Kidney (tissue), 13 donors: ENCODE measurements at regions not wholly inside any gene's neighbourhood (a gene's known extent, or its start where the extent isn't known, plus 50 kb on each side); places are given as distances from the start of the nearest gene placed in this dataset.

Source experiments
- DNase-seq, 5 donors: peaks; one replicate each; pipeline ENCODE4 v3.0.0-alpha.2; 2013 to 2020
- FAIRE-seq: peaks from 2 replicates; lab custom pipeline; 2012; peaks lifted over from hg19 to GRCh38; lab: Jason Lieb, UNC
- H3K27ac ChIP-seq, 2 donors: one replicate each; pipeline ENCODE4 v1.7.0; 2013; ENCODE audit warnings: low read depth in 2 of 2, low read length in 2 of 2, inconsistent platforms in 1 of 2
- H3K27me3 ChIP-seq: one replicate; pipeline ENCODE4 v1.7.1; 2013; ENCODE audit warnings: low read length, inconsistent platforms; ENCODE audit not compliant: control insufficient read depth, insufficient read depth
- H3K36me3 ChIP-seq, 3 donors: one replicate each; pipeline versions ENCODE4 v1.7.0 to v1.7.1; 2013; ENCODE audit warnings: low read length in 3 of 3, control low read depth in 1 of 3, inconsistent platforms in 1 of 3; ENCODE audit not compliant: insufficient read depth in 3 of 3, control insufficient read depth in 2 of 3
- H3K4me1 ChIP-seq, 3 donors: one replicate each; pipeline versions ENCODE4 v1.7.0 to v1.7.1; 2013; ENCODE audit warnings: low read length in 3 of 3, inconsistent platforms in 1 of 3, low read depth in 1 of 3; ENCODE audit not compliant: control insufficient read depth in 2 of 3, insufficient read depth in 2 of 3
- H3K4me3 ChIP-seq, 3 donors: one replicate each; pipeline versions ENCODE4 v1.7.0 to v1.8.1; 2013; ENCODE audit warnings: low read length in 3 of 3, control low read depth in 1 of 3, inconsistent platforms in 1 of 3
- H3K9ac ChIP-seq, 3 donors: one replicate each; pipeline versions ENCODE4 v1.7.0 to v1.7.1; 2013; ENCODE audit warnings: low read length in 3 of 3, control low read depth in 1 of 3, inconsistent platforms in 1 of 3
- H3K9me3 ChIP-seq, 3 donors: one replicate each; pipeline versions ENCODE4 v1.7.0 to v1.7.1; 2013; ENCODE audit warnings: low read length in 3 of 3, control low read depth in 1 of 3, inconsistent platforms in 1 of 3; ENCODE audit not compliant: control insufficient read depth in 2 of 3, insufficient read depth in 1 of 3
- CTCF ChIP-seq: IDR thresholded peaks from 3 replicates; pipeline ENCODE4 v1.5.1; 2012; ENCODE audit warnings: mild to moderate bottlenecking, moderate library complexity, borderline replicate concordance; ENCODE audit not compliant: insufficient read depth; ENCODE audit errors: extremely low read depth
- intact Hi-C: fragments of 100-400 bp; cut with DNase I; formaldehyde crosslinking; loops from one replicate; pipeline ENCODE4 v1.11.1; 2022
- donor health status: control.
- donor health status: control.
- donor health status: control.
- donor health status: control.
- donor health status: control.
- donor health status: DM: yes; HTN: yes; CAD: no.
- donor health status: Normal renal cell carcinoma (clear cell type).

GRCh38 chr2:129299756-129300155, 679.7 kb upstream of the RAB6C start:
- Histone ChIP-seq H3K27ac (no peak overlapping the region), H3K9me3 (no peaks in the 10 kb centered on the region), H3K4me3 (no peak overlapping the region), H3K36me3 (no peaks in the 10 kb centered on the region), H3K4me1 (peaks cover 2 to 5% (median 3%) of the 10 kb centered on the region in 3 donors), H3K9ac (no peak overlapping the region), H3K27me3 (no peaks in the 10 kb centered on the region)
- intact Hi-C loops: no loop called here
- FAIRE-seq: no peak
- no peak for TF ChIP-seq CTCF
- no peak for DNase-seq

GRCh38 chr2:129300456-129300855, 679.0 kb upstream of the RAB6C start:
- Histone ChIP-seq H3K4me3 (no peak overlapping the region), H3K27ac (no peak overlapping the region), H3K4me1 (peaks cover 2 to 5% (median 3%) of the 10 kb centered on the region in 3 donors), H3K9ac (no peak overlapping the region), H3K36me3 (no peaks in the 10 kb centered on the region), H3K9me3 (no peaks in the 10 kb centered on the region), H3K27me3 (no peaks in the 10 kb centered on the region)
- TF ChIP-seq CTCF: no peak
- DNase-seq (no peak), FAIRE-seq (no peak)
- intact Hi-C loops: no loop called here

- no peak for TF ChIP-seq CTCF
- no peaks in the 10 kb centered on the region for H3K27me3 ChIP-seq
- no peak overlapping the region for H3K9ac ChIP-seq
- no peak overlapping the region for H3K27ac ChIP-seq
- H3K36me3 ChIP-seq: no peaks in the 10 kb centered on the region
- H3K4me3 ChIP-seq: no peak overlapping the region
- peaks cover 2 to 5% (median 3%) of the 10 kb centered on the region in 3 donors for H3K4me1 ChIP-seq
- no peaks in the 10 kb centered on the region for H3K9me3 ChIP-seq
- DNase-seq: peak in 2 of 5 donors; percentile 22 to 68
- intact Hi-C loops: no loop called here
- FAIRE-seq: no peak
Observed at GRCh38 chr2:129301431-129301913, 678.0 kb upstream of the RAB6C start.

- no peaks in the 10 kb centered on the region for H3K27me3 ChIP-seq
- no peak for TF ChIP-seq CTCF
- H3K4me1 ChIP-seq: peaks cover 2 to 5% (median 3%) of the 10 kb centered on the region in 3 donors
- H3K4me3 ChIP-seq: no peak overlapping the region
- no peak for DNase-seq
- FAIRE-seq: no peak
- no peak overlapping the region for H3K27ac ChIP-seq
- H3K9me3 ChIP-seq: no peaks in the 10 kb centered on the region
- no peaks in the 10 kb centered on the region for H3K36me3 ChIP-seq
- intact Hi-C loops: no loop called here
- no peak overlapping the region for H3K9ac ChIP-seq
Observed at GRCh38 chr2:129302106-129302505, 677.4 kb upstream of the RAB6C start.
